ENCODE measurements at regions not wholly inside any gene's neighbourhood (a gene's known extent, or its start where the extent isn't known, plus 50 kb on each side); places are given as distances from the start of the nearest gene placed in this dataset.

DNA sequence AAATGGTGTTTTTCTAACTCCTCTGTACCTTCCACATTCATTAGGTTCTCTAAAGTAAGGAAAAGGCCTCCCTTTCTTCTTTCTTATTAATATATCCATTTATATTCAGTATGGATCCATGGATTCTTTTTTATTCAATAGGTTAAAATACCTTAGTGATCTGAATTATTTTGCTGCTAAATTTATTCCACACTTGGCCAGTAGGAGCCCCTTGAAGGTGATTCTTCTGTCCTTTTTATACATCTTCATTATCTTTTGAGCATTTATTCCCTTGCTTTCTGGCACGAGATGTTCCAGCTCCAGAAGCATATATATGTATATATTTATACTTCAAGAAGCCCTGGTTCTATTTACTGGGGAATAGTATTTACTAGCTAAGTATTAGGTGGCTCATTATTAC is 311.8 kb upstream of the SGCD start:
- no peak for ATAC-seq
- TF ChIP-seq ZFP3 (CRISPR knock-in tag; IDR thresholded peaks at IDR 0.05) = no peak

GRCh38 chr5:156019130-156019529 is 307.8 kb upstream of the SGCD start:
- TF ChIP-seq OSR1 (CRISPR knock-in tag; IDR thresholded peaks at IDR 0.05) = no peak

GRCh38 chr5:156019571-156020180 is 307.3 kb upstream of the SGCD start:
- no peak for ATAC-seq
- TF ChIP-seq, protein P1, sequence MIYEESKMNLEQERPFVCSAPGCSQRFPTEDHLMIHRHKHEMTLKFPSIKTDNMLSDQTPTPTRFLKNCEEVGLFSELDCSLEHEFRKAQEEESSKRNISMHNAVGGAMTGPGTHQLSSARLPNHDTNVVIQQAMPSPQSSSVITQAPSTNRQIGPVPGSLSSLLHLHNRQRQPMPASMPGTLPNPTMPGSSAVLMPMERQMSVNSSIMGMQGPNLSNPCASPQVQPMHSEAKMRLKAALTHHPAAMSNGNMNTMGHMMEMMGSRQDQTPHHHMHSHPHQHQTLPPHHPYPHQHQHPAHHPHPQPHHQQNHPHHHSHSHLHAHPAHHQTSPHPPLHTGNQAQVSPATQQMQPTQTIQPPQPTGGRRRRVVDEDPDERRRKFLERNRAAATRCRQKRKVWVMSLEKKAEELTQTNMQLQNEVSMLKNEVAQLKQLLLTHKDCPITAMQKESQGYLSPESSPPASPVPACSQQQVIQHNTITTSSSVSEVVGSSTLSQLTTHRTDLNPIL (CRISPR knock-in tag; IDR thresholded peaks at IDR 0.05; ENCODE audit: low read depth) = no peak
- TF ChIP-seq, protein P2, sequence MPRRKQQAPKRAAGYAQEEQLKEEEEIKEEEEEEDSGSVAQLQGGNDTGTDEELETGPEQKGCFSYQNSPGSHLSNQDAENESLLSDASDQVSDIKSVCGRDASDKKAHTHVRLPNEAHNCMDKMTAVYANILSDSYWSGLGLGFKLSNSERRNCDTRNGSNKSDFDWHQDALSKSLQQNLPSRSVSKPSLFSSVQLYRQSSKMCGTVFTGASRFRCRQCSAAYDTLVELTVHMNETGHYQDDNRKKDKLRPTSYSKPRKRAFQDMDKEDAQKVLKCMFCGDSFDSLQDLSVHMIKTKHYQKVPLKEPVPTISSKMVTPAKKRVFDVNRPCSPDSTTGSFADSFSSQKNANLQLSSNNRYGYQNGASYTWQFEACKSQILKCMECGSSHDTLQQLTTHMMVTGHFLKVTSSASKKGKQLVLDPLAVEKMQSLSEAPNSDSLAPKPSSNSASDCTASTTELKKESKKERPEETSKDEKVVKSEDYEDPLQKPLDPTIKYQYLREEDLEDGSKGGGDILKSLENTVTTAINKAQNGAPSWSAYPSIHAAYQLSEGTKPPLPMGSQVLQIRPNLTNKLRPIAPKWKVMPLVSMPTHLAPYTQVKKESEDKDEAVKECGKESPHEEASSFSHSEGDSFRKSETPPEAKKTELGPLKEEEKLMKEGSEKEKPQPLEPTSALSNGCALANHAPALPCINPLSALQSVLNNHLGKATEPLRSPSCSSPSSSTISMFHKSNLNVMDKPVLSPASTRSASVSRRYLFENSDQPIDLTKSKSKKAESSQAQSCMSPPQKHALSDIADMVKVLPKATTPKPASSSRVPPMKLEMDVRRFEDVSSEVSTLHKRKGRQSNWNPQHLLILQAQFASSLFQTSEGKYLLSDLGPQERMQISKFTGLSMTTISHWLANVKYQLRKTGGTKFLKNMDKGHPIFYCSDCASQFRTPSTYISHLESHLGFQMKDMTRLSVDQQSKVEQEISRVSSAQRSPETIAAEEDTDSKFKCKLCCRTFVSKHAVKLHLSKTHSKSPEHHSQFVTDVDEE (CRISPR knock-in tag; IDR thresholded peaks at IDR 0.05) = no peak
- TF ChIP-seq POU6F1 (CRISPR knock-in tag; IDR thresholded peaks at IDR 0.05; ENCODE audit: borderline replicate concordance, low read depth) (no peak), CSDC2 (CRISPR knock-in tag; IDR thresholded peaks at IDR 0.05) (no peak), ZNF565 (CRISPR knock-in tag; conservative IDR thresholded peaks at IDR 0.05; ENCODE audit: low read depth) (no peak), ZNF8 (CRISPR knock-in tag; IDR thresholded peaks at IDR 0.05) (no peak), ISL1 (CRISPR knock-in tag; IDR thresholded peaks at IDR 0.05) (no peak), ZFP3 (CRISPR knock-in tag; IDR thresholded peaks at IDR 0.05) (no peak), GLIS3 (CRISPR knock-in tag; IDR thresholded peaks at IDR 0.05) (no peak), TOX (CRISPR knock-in tag; IDR thresholded peaks at IDR 0.05; ENCODE audit: borderline replicate concordance) (no peak), SNAI2 (CRISPR knock-in tag; IDR thresholded peaks at IDR 0.05) (no peak), PATZ1 (CRISPR knock-in tag; IDR thresholded peaks at IDR 0.05; ENCODE audit: borderline replicate concordance) (no peak), PPARA (CRISPR knock-in tag; IDR thresholded peaks at IDR 0.05; ENCODE audit: borderline replicate concordance) (no peak), ESRRG (CRISPR knock-in tag; IDR thresholded peaks at IDR 0.05) (no peak), ARNTL (CRISPR knock-in tag; IDR thresholded peaks at IDR 0.05; ENCODE audit: borderline replicate concordance, low read depth) (no peak), TCF4 (CRISPR knock-in tag; IDR thresholded peaks at IDR 0.05; ENCODE audit: borderline replicate concordance) (no peak), ZNF70 (CRISPR knock-in tag; IDR thresholded peaks at IDR 0.05) (no peak), OSR1 (CRISPR knock-in tag; IDR thresholded peaks at IDR 0.05) (no peak), ZFP30 (CRISPR knock-in tag; IDR thresholded peaks at IDR 0.05) (no peak)
- TF ChIP-seq, protein P3, sequence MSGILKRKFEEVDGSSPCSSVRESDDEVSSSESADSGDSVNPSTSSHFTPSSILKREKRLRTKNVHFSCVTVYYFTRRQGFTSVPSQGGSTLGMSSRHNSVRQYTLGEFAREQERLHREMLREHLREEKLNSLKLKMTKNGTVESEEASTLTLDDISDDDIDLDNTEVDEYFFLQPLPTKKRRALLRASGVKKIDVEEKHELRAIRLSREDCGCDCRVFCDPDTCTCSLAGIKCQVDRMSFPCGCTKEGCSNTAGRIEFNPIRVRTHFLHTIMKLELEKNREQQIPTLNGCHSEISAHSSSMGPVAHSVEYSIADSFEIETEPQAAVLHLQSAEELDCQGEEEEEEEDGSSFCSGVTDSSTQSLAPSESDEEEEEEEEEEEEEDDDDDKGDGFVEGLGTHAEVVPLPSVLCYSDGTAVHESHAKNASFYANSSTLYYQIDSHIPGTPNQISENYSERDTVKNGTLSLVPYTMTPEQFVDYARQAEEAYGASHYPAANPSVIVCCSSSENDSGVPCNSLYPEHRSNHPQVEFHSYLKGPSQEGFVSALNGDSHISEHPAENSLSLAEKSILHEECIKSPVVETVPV (CRISPR knock-in tag; IDR thresholded peaks at IDR 0.05) = no peak

More at GRCh38 chr5:156019130-156019529, 307.8 kb upstream of the SGCD start:
- no peak for ATAC-seq

DNA sequence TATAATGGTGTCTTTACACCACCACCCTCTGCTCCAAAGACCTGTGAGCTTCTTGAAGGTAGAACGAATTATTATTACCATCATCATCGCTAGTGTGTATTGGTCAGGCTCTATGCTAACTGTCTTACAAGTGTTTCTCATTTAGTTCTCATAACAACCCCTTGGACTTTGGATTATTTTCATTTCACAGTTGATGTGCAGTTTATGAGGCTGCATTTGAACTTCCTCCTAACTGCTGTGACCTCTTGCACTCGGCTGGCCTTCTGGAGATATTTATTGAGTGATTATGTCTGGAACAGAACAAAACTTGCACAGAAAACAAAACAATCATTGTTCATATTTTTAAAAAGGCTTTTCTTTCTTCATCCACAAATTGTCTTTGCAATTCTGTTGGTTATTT is 306.3 kb upstream of the SGCD start:
- TF ChIP-seq PPARA (CRISPR knock-in tag; IDR thresholded peaks at IDR 0.05; ENCODE audit: borderline replicate concordance) (no peak), OSR1 (CRISPR knock-in tag; IDR thresholded peaks at IDR 0.05) (no peak), CSDC2 (CRISPR knock-in tag; IDR thresholded peaks at IDR 0.05) (no peak), BACH2 (CRISPR knock-in tag; IDR thresholded peaks at IDR 0.05; ENCODE audit: borderline replicate concordance) (no peak), ZNF8 (CRISPR knock-in tag; IDR thresholded peaks at IDR 0.05) (no peak), PATZ1 (CRISPR knock-in tag; IDR thresholded peaks at IDR 0.05; ENCODE audit: borderline replicate concordance) (no peak), ARNTL (CRISPR knock-in tag; IDR thresholded peaks at IDR 0.05; ENCODE audit: borderline replicate concordance, low read depth) (no peak), ISL1 (CRISPR knock-in tag; IDR thresholded peaks at IDR 0.05) (no peak), ZFP30 (CRISPR knock-in tag; IDR thresholded peaks at IDR 0.05) (no peak)
- TF ChIP-seq, protein P1 (CRISPR knock-in tag; IDR thresholded peaks at IDR 0.05; ENCODE audit: low read depth) = no peak
- TF ChIP-seq, protein P3 (CRISPR knock-in tag; IDR thresholded peaks at IDR 0.05) = no peak
- ATAC-seq = no peak

Data from SK-N-SH treated with all-trans-retinoic acid at 6 μM for 48 hours (cell line).